NCI-H345 (cell line): ENCODE measurements at regions not wholly inside any gene's neighbourhood (a gene's known extent, or its start where the extent isn't known, plus 50 kb on each side); places are given as distances from the start of the nearest gene placed in this dataset.
"Not testable (repeated sequence)": the region's sequence is repeated elsewhere in the genome, so short reads cannot be mapped to it uniquely, and the experiment has no call there.

ENCODE experiments used
- DNase-seq: peaks from one replicate; lab custom pipeline; 2025; lab: John Stamatoyannopoulos, UW

GRCh38 chr14:106613256-106613655, 1086.9 kb downstream of the TMEM121 start:
- no peak for DNase-seq

- peak; percentile 46 for DNase-seq
Observed at GRCh38 chr14:106618471-106618951, 1092.1 kb downstream of the TMEM121 start.

DNA sequence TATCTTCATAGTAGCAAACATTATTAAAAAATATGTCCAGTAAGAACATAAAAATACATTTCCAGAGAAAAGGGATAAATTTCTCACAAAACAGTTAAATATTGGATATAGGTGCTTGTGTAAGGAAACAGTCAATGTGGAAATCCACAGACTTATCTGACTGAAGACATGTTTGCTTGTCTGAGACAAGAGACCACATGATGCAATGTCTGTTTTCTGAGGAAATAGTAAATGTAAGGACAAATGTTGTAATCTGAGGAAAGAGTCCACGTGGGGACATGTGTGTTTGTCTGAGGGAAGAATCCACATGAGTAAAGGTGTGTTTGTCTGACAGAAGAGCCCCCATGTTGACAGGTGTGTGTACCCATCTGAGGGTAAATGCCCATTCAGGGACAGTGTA, 1093.2 kb downstream of the TMEM121 start:
- no peak for DNase-seq

DNA sequence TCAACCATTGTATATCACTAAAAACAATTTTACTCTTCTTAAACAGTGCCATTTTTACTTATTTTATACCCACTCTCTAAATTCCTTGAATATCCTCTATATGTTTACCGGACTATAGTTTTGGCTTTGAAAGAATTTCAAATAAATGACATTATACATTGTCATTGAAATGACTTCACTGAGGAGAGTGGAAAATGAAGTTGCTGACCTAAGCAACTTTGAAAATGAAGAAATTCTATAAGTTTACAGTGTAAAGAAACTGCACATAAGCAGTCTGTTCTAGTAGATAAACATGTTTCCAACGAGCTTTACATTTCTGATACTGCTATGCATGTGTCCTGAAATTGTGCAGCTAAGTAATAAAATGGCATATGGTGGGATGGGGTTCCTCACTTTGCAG, 1094.0 kb downstream of the TMEM121 start:
- DNase-seq, result no peak

- no peak for DNase-seq
Observed at GRCh38 chr14:106622200-106622745, 1095.9 kb downstream of the TMEM121 start.

DNA sequence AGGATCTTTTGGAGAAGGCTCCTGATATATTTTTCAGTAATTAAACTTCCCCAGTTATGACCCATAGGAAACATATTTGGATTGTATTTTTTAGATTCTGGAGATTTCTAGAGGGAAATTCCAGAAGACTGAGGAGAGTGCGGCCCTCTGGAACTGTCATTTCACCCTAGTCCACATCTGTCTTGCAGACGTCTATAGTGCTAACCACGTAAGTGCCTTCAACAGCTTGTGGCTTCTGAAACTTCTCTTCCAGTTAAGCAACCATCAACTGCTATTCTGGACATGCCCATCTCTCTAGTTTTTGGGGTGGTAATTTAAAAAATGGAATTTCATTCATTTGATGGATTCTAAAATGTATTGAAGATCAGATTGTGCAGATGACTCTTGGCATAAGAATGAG, 1098.8 kb downstream of the TMEM121 start:
- DNase-seq, result no peak

- not testable (repeated sequence) for DNase-seq
Observed at GRCh38 chr14:106626469-106626868, 1100.1 kb downstream of the TMEM121 start.

DNA sequence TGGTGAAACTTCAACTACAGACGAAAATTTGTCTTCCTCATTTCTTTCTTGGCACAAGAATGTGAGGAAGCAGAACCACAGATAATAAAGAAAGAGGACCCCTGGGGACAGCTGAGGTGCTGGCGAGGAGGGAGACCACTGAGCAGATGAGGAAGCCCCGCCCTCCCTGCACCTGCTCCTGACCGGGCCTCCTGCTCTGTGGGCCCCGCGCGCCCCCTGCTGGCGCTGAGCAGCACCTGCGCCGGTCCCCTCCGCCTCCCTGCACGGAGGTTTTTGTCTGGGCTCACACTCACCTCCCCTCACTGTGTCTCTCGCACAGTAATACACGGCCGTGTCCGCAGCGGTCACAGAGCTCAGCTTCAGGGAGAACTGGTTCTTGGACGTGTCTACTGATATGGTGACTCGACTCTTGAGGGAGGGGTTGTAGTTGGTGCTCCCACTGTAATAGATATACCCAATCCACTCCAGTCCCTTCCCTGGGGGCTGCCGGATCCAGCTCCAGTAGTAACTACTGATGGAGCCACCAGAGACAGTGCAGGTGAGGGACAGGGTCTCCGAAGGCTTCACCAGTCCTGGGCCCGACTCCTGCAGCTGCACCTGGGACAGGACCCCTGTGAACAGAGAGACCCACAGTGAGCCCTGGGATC, 1100.7 kb downstream of the TMEM121 start:
- peak; percentile 75 for DNase-seq

DNA sequence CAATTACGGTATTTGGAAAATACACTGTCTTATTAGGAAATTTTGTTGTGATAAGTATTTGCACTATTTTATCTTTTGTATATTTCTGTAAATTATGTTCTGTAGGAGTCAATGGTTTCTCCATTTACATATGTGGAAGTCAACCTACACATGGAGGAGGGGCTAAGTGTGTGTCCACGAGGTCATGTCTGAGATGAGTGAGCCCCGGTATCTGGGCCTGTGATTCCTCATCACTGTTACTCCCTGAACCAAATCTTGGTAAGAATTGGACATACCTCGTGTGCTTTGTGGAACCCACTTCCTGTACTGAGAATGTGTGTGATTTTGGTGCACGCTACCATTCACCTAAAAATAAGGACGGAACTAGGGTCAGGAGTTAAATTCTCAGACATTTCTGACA, 1105.5 kb downstream of the TMEM121 start:
- DNase-seq, result no peak

DNA sequence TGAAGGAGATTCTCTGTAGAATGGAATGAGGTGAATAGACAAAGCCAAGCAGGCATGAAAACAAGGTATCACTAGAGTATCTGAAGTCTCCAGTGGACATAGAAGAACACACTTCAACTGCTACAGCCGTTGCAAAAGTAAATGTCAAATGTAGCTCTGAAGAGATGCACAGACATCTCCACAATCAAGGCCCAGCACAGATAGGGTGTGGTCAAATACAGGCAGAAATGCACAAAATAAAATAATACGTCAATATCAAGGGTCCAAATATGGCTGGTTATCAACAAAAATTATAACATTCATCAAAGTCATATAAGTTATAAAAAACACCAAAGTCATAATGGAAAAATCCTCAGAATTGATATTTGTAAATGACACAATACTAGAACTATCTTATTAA, 1107.3 kb downstream of the TMEM121 start:
- no peak for DNase-seq

- no peak for DNase-seq
Observed at GRCh38 chr14:106635569-106635968, 1109.2 kb downstream of the TMEM121 start.

DNA sequence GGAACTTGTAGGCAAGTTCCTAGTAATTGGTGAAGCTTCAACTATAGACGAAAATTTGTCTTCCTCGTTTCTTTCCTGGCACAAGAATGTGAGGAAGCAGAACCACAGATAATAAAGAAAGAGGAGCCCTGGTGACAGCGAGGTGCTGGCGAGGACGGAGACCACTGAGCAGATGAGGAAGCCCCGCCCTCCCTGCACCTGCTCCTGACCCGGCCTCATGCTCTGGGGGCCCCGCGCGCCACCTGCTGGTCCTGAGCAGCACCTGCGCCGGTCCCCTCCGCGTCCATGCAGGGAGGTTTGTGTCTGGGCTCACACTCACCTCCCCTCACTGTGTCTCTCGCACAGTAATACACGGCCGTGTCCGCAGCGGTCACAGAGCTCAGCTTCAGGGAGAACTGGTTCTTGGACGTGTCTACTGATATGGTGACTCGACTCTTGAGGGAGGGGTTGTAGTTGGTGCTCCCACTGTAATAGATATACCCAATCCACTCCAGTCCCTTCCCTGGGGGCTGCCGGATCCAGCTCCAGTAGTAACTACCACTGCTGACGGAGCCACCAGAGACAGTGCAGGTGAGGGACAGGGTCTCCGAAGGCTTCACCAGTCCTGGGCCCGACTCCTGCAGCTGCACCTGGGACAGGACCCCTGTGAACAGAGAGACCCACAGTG, 1112.5 kb downstream of the TMEM121 start:
- not testable (repeated sequence) for DNase-seq

- DNase-seq, result no peak
Observed at GRCh38 chr14:106642090-106642489, 1115.7 kb downstream of the TMEM121 start.

- not testable (repeated sequence) for DNase-seq
Observed at GRCh38 chr14:106642971-106643370, 1116.6 kb downstream of the TMEM121 start.

DNA sequence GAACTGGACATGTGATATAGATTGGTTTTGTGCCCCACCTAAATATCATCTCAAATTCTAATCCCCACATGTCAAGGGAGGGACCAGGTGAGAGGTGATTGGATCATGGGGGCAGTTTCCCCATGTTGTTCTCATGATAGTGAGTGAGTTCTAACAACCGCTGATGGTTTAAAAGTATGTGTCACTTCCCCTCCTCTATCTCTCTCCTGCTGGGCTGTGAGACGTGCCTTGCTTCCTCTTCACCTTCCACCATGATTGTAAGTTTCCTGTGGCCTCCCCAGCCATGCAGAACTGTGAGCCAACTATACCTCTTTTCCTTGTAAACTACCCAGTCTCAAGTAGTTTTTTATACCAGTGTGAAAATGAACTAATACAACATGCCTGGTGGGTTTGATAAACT, 1122.5 kb downstream of the TMEM121 start:
- DNase-seq, result not testable (repeated sequence)

- DNase-seq, result no peak
Observed at GRCh38 chr14:106651016-106651415, 1124.6 kb downstream of the TMEM121 start.

GRCh38 chr14:106652494-106652893, 1126.1 kb downstream of the TMEM121 start:
- DNase-seq, result peak; percentile 41

- DNase-seq, result no peak
Observed at GRCh38 chr14:106657460-106657859, 1131.1 kb downstream of the TMEM121 start.

DNA sequence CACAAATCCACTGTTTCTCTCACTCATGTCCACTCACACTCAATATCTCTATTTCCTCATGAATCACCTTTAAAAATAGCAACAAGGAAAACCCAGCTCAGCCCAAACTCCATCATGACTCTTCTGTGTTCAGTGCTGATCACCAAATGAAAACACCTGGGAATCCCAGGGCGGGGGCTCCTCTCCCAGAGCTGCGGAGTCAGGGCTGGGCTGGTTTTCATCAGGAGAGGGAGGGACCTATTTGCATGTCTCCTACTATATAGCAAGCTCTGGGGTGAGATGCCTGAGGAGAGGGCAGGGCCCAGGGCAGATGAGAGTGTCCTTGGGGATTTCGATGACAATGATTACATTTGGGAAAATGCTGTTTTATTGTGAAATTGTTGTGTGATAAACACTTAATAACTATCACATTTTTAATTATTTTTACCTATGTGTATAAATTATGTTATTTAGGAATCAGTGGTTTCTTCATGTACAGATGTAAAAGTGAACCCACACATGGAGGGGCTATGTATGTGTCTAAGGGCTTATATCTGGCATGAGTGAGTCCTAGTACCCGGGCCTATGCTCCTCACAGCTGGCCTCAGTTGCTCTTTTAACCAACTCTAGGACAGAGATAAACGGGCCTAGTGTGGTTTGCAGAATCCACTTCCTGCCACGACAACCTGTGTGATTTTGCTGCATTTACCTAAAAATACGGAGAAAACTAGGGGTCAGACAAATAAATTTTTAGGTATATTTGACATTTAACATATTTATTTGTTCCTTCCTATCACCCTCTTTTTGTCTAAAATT, 1131.9 kb downstream of the TMEM121 start:
- DNase-seq, result not testable (repeated sequence)

DNA sequence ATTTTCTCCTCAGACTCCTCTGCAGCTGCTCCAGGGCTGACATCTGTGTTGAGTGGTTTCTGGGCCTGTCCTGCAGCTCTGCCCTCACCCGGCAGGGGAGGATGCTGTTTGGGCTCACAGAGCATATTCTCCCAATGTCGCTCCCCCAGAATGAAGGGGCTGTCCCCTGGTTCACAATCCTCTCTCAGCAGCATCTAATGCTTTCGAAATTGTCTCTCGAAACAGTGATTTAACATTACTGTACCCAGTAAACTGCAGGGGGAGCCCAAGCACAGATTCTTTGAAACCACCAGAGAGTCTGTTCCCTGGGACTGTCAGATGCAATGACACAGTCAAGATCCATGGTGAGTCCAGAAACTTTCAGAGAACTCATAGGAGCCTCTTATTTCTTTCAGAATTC, 1135.2 kb downstream of the TMEM121 start:
- peak; percentile 60 for DNase-seq

DNA sequence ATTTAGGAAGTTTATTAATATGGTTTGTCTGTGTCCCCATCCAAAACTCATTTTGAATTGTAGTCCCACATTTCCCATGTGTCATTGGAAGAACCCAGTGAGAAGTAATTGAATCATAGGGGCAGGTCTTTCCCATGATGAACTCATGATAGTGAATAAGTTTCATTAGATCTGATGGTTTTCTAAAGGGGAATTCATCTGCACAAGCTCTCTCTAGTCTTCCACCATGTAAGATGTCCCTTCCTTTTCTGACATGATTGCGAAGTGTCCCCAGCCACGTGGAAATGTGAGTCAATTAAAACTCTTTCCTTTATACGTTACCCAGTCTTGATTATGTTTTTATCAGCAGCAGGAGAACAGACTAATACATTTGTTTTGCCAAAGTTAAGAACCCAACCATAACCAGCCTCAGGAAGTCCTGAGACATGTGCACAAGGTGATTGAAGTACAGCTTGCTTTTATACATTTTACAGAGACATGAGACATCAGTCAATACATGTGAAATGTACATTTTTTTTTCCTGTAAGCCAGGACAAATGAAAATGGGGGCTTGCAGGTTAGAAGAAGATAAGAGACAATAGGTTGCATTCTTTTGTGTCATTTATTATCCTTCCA, 1136.7 kb downstream of the TMEM121 start:
- DNase-seq, result no peak

- DNase-seq, result not testable (repeated sequence)
Observed at GRCh38 chr14:106663805-106664410, 1137.5 kb downstream of the TMEM121 start.
